Neutrophil (primary cell): ENCODE measurements at regions not wholly inside any gene's neighbourhood (a gene's known extent, or its start where the extent isn't known, plus 50 kb on each side); places are given as distances from the start of the nearest gene placed in this dataset.

Source experiments
- H3K27ac ChIP-seq: fragments of 200-600 bp; sonication (generic); 2 replicates; pipeline ENCODE4 v1.5.1; 2016; ENCODE audit warnings: mild to moderate bottlenecking, moderate library complexity
- H3K27me3 ChIP-seq: fragments of 200-600 bp; sonication (generic); 2 replicates; pipeline ENCODE4 v1.6.0; 2016; ENCODE audit warnings: mild to moderate bottlenecking
- H3K36me3 ChIP-seq: fragments of 200-600 bp; sonication (generic); 2 replicates; pipeline ENCODE4 v1.5.1; 2017
- H3K4me1 ChIP-seq, 2 experiments: fragments of 200-600 bp in 1 of 2; sonication (generic) in 1 of 2; 1 replicate in 1 of 2; 2 replicates in 1 of 2; pipeline versions ENCODE4 v1.5.1 to v1.6.1; 2013 to 2016; ENCODE audit warnings: low read depth in 1 of 2, low read length in 1 of 2, mild to moderate bottlenecking in 1 of 2, moderate library complexity in 1 of 2; ENCODE audit not compliant: control insufficient read depth in 1 of 2, insufficient read depth in 1 of 2
- H3K4me3 ChIP-seq, 2 experiments: fragments of 200-600 bp in 1 of 2; sonication (generic) in 1 of 2; 1 replicate in 1 of 2; 2 replicates in 1 of 2; pipeline ENCODE4 v1.5.1; 2013 to 2016; ENCODE audit warnings: low read depth in 1 of 2, low read length in 1 of 2, mild to moderate bottlenecking in 1 of 2, moderate library complexity in 1 of 2
- H3K9me3 ChIP-seq: fragments of 200-600 bp; sonication (generic); 2 replicates; pipeline ENCODE4 v1.5.1; 2016
- TF ChIP-seq, protein P1 (sequence below): fragments of 200-600 bp; sonication (generic); IDR thresholded peaks from 2 replicates; pipeline ENCODE4 v1.5.1; 2016; ENCODE audit warnings: antibody characterized with exemption

DNA sequence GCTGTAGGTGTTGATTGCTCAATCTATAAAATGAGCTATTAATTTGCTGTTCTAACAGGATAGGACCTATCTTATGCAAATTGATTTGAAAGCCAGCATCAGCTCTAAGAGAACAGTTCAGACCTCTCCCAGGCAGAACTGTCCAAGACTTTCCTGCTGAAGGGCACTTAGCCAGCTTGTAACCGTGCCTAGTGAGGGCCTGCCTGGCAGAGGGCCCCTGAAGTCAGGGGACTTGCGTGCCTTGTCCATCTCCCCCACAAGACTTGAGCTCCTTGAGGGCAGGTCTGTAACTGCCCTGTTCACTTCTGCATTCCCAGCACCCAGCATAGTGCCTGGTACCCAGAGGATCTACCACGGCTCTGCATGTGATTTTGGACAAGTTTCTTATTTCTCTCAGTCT, 293.4 kb downstream of the CDK5RAP2 start:
- Histone ChIP-seq H3K27me3 (no peaks in the 10 kb centered on the region), H3K36me3 (no peaks in the 10 kb centered on the region), H3K27ac (no peak overlapping the region), H3K4me1 (no peaks in the 10 kb centered on the region), H3K9me3 (no peaks in the 10 kb centered on the region), H3K4me3 (no peak overlapping the region)
- TF ChIP-seq, protein P1, sequence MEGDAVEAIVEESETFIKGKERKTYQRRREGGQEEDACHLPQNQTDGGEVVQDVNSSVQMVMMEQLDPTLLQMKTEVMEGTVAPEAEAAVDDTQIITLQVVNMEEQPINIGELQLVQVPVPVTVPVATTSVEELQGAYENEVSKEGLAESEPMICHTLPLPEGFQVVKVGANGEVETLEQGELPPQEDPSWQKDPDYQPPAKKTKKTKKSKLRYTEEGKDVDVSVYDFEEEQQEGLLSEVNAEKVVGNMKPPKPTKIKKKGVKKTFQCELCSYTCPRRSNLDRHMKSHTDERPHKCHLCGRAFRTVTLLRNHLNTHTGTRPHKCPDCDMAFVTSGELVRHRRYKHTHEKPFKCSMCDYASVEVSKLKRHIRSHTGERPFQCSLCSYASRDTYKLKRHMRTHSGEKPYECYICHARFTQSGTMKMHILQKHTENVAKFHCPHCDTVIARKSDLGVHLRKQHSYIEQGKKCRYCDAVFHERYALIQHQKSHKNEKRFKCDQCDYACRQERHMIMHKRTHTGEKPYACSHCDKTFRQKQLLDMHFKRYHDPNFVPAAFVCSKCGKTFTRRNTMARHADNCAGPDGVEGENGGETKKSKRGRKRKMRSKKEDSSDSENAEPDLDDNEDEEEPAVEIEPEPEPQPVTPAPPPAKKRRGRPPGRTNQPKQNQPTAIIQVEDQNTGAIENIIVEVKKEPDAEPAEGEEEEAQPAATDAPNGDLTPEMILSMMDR = no peak

DNA sequence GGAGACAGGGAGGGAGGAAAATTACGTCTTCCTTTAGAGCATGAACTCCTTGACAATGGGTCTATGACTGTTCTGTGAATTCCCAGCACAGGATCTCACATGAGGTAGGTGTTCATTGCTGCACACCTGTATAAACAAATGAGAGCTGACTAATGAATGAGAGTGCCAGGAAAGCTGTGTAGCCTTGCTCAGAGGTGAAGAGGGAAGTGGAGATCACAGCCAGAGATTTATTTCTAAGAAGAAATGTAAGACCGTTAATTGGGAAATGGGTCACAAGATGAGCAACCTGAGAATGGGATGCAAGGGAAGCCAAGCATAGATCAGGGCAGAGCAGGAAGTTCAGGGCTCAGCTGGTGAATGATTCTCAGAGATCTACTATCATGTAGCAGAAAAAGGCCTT, 295.1 kb downstream of the CDK5RAP2 start:
- Histone ChIP-seq H3K36me3 (no peaks in the 10 kb centered on the region), H3K4me3 (no peak overlapping the region), H3K9me3 (no peaks in the 10 kb centered on the region), H3K4me1 (no peaks in the 10 kb centered on the region), H3K27ac (no peak overlapping the region), H3K27me3 (no peaks in the 10 kb centered on the region)
- TF ChIP-seq, protein P1 = no peak

DNA sequence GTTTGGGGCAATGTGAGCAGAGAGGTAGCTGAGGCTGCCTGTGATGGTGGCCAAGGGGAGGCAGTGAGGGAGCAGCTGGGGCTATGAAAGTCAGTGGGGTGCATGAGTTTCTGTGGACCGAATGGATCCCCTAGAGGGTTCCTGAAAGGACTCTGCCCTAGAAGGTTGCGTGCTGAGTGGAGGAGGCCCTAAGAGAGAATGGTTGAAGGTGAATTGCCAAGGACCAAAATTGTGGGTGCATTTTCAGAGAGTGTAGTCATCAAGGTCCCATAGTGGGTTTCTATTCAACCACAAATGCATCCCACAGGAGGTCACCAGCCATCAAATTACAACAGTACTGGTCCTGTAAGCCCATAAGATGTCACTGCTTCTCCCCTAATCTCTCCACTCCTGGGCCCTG, 298.3 kb downstream of the CDK5RAP2 start:
- Histone ChIP-seq H3K27me3 (no peaks in the 10 kb centered on the region), H3K9me3 (no peaks in the 10 kb centered on the region), H3K27ac (no peak overlapping the region), H3K36me3 (no peaks in the 10 kb centered on the region), H3K4me3 (no peak overlapping the region), H3K4me1 (no peaks in the 10 kb centered on the region)
- TF ChIP-seq, protein P1 = no peak

DNA sequence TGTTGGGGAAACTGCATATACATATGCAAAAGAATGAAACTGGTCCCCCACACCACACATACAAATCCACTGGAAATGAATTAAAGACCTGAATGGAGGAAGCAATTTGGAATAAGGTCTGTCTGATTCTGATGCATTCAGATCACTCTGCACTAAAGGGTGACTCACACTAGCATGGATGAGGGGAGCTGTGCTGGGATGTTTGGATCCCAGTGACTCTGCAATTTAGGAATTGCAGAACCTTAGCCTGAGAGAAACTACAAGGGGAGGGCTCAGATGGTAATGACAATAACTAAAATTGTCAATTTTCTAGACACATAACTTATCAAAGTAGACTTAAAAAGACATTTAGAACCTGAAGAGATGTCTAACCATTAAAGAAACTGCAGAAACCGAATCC, 312.0 kb downstream of the CDK5RAP2 start:
- H3K4me3 ChIP-seq = no peak overlapping the region
- TF ChIP-seq, protein P1 = no peak
- no peaks in the 10 kb centered on the region for H3K27me3 ChIP-seq
- no peaks in the 10 kb centered on the region for H3K36me3 ChIP-seq
- no peaks in the 10 kb centered on the region for H3K4me1 ChIP-seq
- no peaks in the 10 kb centered on the region for H3K9me3 ChIP-seq
- H3K27ac ChIP-seq = no peak overlapping the region

DNA sequence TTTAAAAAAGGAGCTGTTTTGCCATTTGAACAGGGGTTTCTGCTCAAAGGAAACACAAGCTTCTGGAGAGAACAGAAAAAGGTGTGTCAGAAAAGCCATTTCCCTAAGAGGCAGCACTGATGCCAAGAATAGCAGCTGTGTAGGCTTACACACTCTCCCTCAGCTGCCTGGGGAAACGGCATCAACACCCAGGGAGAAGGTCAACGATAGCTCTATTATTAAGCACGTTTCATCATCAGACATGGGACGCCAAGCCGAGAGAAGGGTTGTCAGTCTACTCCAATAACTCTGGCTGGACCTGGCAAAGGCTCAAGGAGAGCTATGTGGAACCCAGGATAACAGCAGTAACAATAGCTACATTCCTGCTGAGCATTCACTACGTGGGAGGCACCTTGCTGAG, 314.2 kb downstream of the CDK5RAP2 start:
- no peaks in the 10 kb centered on the region for H3K9me3 ChIP-seq
- no peaks in the 10 kb centered on the region for H3K27me3 ChIP-seq
- H3K4me1 ChIP-seq = no peaks in the 10 kb centered on the region
- no peaks in the 10 kb centered on the region for H3K36me3 ChIP-seq
- TF ChIP-seq, protein P1 = no peak
- H3K27ac ChIP-seq = no peak overlapping the region
- no peak overlapping the region for H3K4me3 ChIP-seq

DNA sequence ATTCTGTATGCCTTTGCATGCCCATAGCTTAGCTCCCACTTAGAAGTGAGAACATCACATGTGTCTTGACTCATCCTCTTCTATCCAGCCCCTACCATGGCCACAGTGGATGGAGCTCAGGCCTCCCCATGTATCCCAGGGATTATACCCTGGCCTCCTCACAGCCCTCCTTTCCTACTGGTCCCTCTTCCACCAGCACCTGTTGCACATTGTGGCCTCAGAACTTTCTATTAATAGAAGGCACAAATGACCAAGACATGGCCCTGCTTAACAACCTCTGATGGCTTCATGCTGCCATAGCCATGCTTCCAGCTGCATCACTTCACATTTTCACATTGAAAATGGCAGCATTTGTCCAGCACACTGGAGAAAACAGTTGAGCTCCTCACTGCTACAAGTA, 315.4 kb downstream of the CDK5RAP2 start:
- no peak overlapping the region for H3K27ac ChIP-seq

More for the DNA sequence above, 315.4 kb downstream of the CDK5RAP2 start:
- Histone ChIP-seq H3K27me3 (no peaks in the 10 kb centered on the region), H3K4me1 (no peaks in the 10 kb centered on the region), H3K4me3 (no peak overlapping the region), H3K9me3 (no peaks in the 10 kb centered on the region), H3K36me3 (no peaks in the 10 kb centered on the region)
- TF ChIP-seq, protein P1 = no peak
